Adrenal gland (tissue), 9 donors: ENCODE measurements at regions not wholly inside any gene's neighbourhood (a gene's known extent, or its start where the extent isn't known, plus 50 kb on each side); places are given as distances from the start of the nearest gene placed in this dataset.
"Not testable (repeated sequence)": the region's sequence is repeated elsewhere in the genome, so short reads cannot be mapped to it uniquely, and the experiment has no call there.

ENCODE experiments used
- DNase-seq, 7 donors: peaks; one replicate each; pipeline ENCODE4 v3.0.0-alpha.2; 2019 to 2020
- H3K27ac ChIP-seq, 5 donors: fragments of 200-600 bp; sonication (generic) in 4 of 5; 1 replicate in 3 of 5; 2 replicates in 2 of 5; pipeline versions ENCODE4 v1.5.1 to v1.8.0; 2016 to 2020; ENCODE audit warnings: mild to moderate bottlenecking in 1 of 5
- H3K27me3 ChIP-seq: fragments of 200-600 bp; 2 replicates; pipeline ENCODE4 v1.8.0; 2021
- H3K36me3 ChIP-seq, 2 donors: fragments of 200-600 bp; replicated peaks in 1 of 2; 1 replicate in 1 of 2; 2 replicates in 1 of 2; pipeline versions ENCODE4 v1.5.1 to v1.8.0; 2018 to 2022
- H3K4me1 ChIP-seq, 2 donors: fragments of 200-600 bp; replicated peaks in 1 of 2; 1 replicate in 1 of 2; 2 replicates in 1 of 2; pipeline versions ENCODE4 v1.5.1 to v1.8.0; 2018 to 2021
- H3K4me3 ChIP-seq, 4 donors: fragments of 200-600 bp; sonication (generic) in 3 of 4; one replicate each; pipeline ENCODE4 v1.5.1; 2016 to 2018
- H3K9me3 ChIP-seq, 3 donors: fragments of 200-600 bp; sonication (generic) in 1 of 3; replicated peaks in 1 of 3; 1 replicate in 2 of 3; 2 replicates in 1 of 3; pipeline versions ENCODE4 v1.5.1 to v1.8.0; 2016 to 2021
- POLR2A ChIP-seq, 2 donors: fragments of 450-650 bp; IDR thresholded peaks; one replicate each; pipeline ENCODE4 v1.6.1; 2017; ENCODE audit warnings: antibody characterized with exemption in 2 of 2, mild to moderate bottlenecking in 2 of 2, moderate library complexity in 1 of 2
- WGBS, 4 donors: extraction: QIAGEN DNeasy Blood & Tissue Kit in 2 of 4; methylation state at CpG; one replicate each; pipeline versions ENCODE4 v1.1.5 to v1.1.7; 2013 to 2017; 5-methylcytosine and 5-hydroxymethylcytosine counted together
- intact Hi-C, 2 donors: fragments of 100-400 bp; cut with DNase I; formaldehyde crosslinking; loops; one replicate each; pipeline versions ENCODE4 v1.14.1 to v1.15.0; 2022 to 2023
- microRNA counts, 2 donors: library from miRNA; unstranded; fragments of <30 nt; microRNA quantifications; one replicate each; lab custom pipeline; 2016
- microRNA-seq, 3 donors: library from miRNA; unstranded; fragments of <30 nt; microRNA quantifications; one replicate each; pipeline ENCODE4, GENCODE V29; 2017 to 2020
- small RNA-seq, 2 donors: library from RNA; depleted of rRNA; stranded (forward); fragments of <200 nt; gene quantifications; one replicate each; pipeline ENCODE3, GENCODE V24; 2016
- TF ChIP-seq, protein P1 (sequence below), 6 experiments: fragments of 450-650 bp in 4 of 6; fragments of 200-600 bp in 2 of 6; sonication (generic) in 1 of 6; IDR thresholded peaks; 1 replicate in 5 of 6; 2 replicates in 1 of 6; pipeline versions ENCODE4 v1.5.1 to v1.8.0; 2016 to 2021; ENCODE audit warnings: antibody characterized with exemption in 6 of 6, mild to moderate bottlenecking in 2 of 6, moderate library complexity in 1 of 6
- donor health status: healthy with polysubstance abuse.
- donor health status: Bipolar disorder and iron deficiency.
- donor health status: DM: yes; HTN: yes; CAD: no.
- donor health status: DM: no; HTN: no; CAD: no.
- donor health status: DM: no; HTN: no; CAD: no.

DNA sequence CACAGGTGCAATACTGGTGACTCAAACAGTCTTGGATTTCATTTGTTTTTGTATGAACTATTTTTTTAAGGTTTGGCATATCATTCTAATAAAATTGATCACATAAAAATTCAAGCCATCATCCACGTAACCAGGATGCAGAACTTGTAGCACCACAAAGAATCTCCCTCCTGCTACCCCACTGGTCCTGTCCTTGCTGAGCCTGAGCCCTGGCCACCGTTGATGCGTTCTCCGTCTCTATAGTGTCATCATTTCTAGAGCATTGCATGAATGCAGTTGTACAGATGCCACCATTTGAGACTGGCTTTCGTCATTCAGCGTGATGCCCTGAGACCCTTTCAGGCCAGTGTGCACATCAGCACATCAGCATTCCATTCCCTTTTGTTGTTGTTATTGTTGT, 273.5 kb downstream of the TCERG1L start:
- no peaks in the 10 kb centered on the region for H3K9me3 ChIP-seq

GRCh38 chr10:131041031-131041430, 270.5 kb downstream of the TCERG1L start:
- Histone ChIP-seq H3K4me1 (no peaks in the 10 kb centered on the region), H3K9me3 (no peaks in the 10 kb centered on the region), H3K36me3 (no peaks in the 10 kb centered on the region), H3K27me3 (no peaks in the 10 kb centered on the region), H3K4me3 (no peak overlapping the region), H3K27ac (no peak overlapping the region)
- intact Hi-C loops = no loop called here
- TF ChIP-seq POLR2A (IDR thresholded peaks at IDR 0.05) = no peak
- TF ChIP-seq, protein P1, sequence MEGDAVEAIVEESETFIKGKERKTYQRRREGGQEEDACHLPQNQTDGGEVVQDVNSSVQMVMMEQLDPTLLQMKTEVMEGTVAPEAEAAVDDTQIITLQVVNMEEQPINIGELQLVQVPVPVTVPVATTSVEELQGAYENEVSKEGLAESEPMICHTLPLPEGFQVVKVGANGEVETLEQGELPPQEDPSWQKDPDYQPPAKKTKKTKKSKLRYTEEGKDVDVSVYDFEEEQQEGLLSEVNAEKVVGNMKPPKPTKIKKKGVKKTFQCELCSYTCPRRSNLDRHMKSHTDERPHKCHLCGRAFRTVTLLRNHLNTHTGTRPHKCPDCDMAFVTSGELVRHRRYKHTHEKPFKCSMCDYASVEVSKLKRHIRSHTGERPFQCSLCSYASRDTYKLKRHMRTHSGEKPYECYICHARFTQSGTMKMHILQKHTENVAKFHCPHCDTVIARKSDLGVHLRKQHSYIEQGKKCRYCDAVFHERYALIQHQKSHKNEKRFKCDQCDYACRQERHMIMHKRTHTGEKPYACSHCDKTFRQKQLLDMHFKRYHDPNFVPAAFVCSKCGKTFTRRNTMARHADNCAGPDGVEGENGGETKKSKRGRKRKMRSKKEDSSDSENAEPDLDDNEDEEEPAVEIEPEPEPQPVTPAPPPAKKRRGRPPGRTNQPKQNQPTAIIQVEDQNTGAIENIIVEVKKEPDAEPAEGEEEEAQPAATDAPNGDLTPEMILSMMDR (IDR thresholded peaks at IDR 0.05) = no peak
- 87 to 94% (median 91%) methylated on average over 10 of the region's 10 CpGs for WGBS, 4 donors
- no peak for DNase-seq

More for the DNA sequence above, 273.5 kb downstream of the TCERG1L start:
- TF ChIP-seq, protein P1 (IDR thresholded peaks at IDR 0.05) = no peak
- TF ChIP-seq POLR2A (IDR thresholded peaks at IDR 0.05) = no peak
- no peak for DNase-seq
- WGBS, 4 donors = 83 to 93% (median 88%) methylated on average over 6 of the region's 6 CpGs
- no peak overlapping the region for H3K27ac ChIP-seq
- H3K4me3 ChIP-seq = no peak overlapping the region
- intact Hi-C loops = no loop called here
- H3K27me3 ChIP-seq = no peaks in the 10 kb centered on the region
- no peaks in the 10 kb centered on the region for H3K36me3 ChIP-seq
- no peaks in the 10 kb centered on the region for H3K4me1 ChIP-seq

GRCh38 chr10:131041441-131041840, 270.1 kb downstream of the TCERG1L start:
- H3K27me3 ChIP-seq = no peaks in the 10 kb centered on the region
- WGBS, 4 donors = 52 to 88% (median 70%) methylated on average over 5 of the region's 5 CpGs
- intact Hi-C loops = no loop called here

GRCh38 chr10:131042015-131042414, 269.5 kb downstream of the TCERG1L start:
- H3K27me3 ChIP-seq, DNase-seq, H3K4me1 ChIP-seq, H3K36me3 ChIP-seq, H3K9me3 ChIP-seq, intact Hi-C loops, H3K4me3 ChIP-seq, H3K27ac ChIP-seq: not testable (repeated sequence)
- WGBS, 4 donors = 61 to 80% (median 77%) methylated on average over 1 to 6 of the region's 6 CpGs; no CpG with 5 or more reads in 1 of the 4 donors

More at GRCh38 chr10:131041441-131041840, 270.1 kb downstream of the TCERG1L start:
- H3K9me3 ChIP-seq = no peaks in the 10 kb centered on the region
- no peak overlapping the region for H3K27ac ChIP-seq
- H3K4me3 ChIP-seq = no peak overlapping the region
- H3K4me1 ChIP-seq = no peaks in the 10 kb centered on the region
- no peak for TF ChIP-seq POLR2A (IDR thresholded peaks at IDR 0.05)
- TF ChIP-seq, protein P1 (IDR thresholded peaks at IDR 0.05) = no peak
- no peak for DNase-seq
- no peaks in the 10 kb centered on the region for H3K36me3 ChIP-seq

MicroRNA genes in the stretch of these regions (microRNA counts, 767-probe panel; counts per million panel counts)
- 0 counts per million in 2 donors for microRNA hsa-miR-378c (lab: Ali Mortazavi, UCI)

Small RNA genes in the stretch of these regions (microRNA-seq; reads per million reads assigned to microRNA genes)
- 0 to 0.45 (median 0.38) reads per million in 3 donors for gene MIR378C

Small RNA genes in the stretch of these regions (small RNA-seq; reads per million reads assigned to genes)
- gene MIR378C = 0 to 0.08 reads per million in 2 donors
- 0 reads per million in 2 donors for gene RF00019
